ENCODE measurements at regions not wholly inside any gene's neighbourhood (a gene's known extent, or its start where the extent isn't known, plus 50 kb on each side); places are given as distances from the start of the nearest gene placed in this dataset.

DNA sequence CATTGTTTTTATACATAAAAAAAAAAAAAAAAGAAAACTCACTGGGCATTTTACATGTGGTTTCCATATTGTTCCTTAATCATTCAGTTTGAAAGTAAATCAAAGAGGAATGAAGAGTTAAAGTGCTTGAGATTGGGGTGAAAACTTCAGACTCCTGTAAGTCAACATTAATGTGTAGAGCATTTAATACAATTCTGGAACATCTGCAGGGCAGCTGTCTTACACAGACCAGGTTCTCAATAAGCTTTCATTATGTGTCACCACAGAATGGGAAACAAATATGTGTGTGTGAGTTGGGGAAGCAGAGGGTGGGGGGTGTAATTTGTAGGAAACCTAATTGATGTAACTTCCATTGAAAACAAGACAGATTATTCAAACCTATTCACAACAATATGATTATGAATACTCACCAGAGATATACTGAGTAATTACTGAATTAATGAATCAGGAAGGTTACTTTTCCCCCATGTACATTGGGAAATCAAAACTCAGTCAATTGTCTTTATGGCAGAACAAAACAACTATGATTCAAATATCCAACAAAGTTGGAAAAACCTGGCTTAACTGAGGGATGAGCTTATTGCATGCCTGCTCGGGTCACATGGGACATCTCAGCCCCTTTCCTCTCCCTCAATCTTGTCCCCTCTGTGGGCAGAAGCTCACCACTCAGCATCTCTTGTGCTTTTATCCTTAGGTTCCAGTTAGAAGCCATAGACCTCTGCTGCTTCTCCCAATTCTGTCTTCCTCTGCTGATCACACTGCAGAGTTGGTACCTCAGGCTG lies 281.2 kb upstream of the THBS1 start:
- POLR2A ChIA-PET, result no interaction called here

DNA sequence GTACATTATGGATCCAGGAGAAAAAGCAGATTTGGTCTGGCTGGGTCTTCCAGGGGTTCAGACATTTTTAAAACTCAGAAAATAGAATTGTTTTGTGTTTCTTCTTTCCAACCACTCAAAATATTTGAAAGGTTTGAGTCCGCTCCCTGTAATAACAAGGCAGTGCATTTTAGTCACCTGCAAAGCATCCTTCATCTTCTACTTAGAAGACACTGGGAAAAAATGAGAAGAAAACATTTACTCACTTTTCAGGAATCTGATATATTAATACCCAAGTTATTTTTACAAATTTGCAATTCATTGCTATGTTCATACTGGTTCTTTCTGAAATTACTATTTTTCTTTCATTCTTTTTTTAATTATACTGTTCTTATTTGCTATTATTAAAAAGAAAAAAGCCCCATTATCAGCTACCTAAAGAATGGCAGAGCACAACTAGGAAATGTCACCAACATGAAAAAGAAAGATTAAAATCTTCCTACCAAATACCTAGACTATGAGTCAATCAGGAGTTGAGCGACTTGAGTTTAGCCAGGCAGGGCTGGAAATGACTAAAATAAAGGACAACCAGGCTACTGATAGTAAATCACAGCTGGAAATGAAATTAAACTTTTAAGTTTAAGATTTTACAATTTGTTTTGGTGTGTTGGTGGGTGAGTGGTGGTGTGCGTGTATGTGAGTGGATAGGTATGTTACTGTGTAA lies 280.3 kb upstream of the THBS1 start:
- no peak overlapping the region for H3K27ac Mint-ChIP-seq
- ChIA-PET POLR2A (no interaction called here), CTCF (no interaction called here)
- H3K4me3 Mint-ChIP-seq, result no peak overlapping the region
- no peak for DNase-seq (ENCODE audit: low spot score)
- peaks cover 2% of the 10 kb centered on the region; the same call in 1 of the 2 replicates for H3K4me1 Mint-ChIP-seq
- H3K36me3 Mint-ChIP-seq, result no peaks in the 10 kb centered on the region
- H3K27me3 Mint-ChIP-seq (ENCODE audit: low read depth), result no peaks in the 10 kb centered on the region
- TF ChIP-seq, protein P1, sequence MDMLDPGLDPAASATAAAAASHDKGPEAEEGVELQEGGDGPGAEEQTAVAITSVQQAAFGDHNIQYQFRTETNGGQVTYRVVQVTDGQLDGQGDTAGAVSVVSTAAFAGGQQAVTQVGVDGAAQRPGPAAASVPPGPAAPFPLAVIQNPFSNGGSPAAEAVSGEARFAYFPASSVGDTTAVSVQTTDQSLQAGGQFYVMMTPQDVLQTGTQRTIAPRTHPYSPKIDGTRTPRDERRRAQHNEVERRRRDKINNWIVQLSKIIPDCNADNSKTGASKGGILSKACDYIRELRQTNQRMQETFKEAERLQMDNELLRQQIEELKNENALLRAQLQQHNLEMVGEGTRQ (CRISPR knock-in tag; IDR thresholded peaks at IDR 0.05), result no peak
- TF ChIP-seq, protein P2, sequence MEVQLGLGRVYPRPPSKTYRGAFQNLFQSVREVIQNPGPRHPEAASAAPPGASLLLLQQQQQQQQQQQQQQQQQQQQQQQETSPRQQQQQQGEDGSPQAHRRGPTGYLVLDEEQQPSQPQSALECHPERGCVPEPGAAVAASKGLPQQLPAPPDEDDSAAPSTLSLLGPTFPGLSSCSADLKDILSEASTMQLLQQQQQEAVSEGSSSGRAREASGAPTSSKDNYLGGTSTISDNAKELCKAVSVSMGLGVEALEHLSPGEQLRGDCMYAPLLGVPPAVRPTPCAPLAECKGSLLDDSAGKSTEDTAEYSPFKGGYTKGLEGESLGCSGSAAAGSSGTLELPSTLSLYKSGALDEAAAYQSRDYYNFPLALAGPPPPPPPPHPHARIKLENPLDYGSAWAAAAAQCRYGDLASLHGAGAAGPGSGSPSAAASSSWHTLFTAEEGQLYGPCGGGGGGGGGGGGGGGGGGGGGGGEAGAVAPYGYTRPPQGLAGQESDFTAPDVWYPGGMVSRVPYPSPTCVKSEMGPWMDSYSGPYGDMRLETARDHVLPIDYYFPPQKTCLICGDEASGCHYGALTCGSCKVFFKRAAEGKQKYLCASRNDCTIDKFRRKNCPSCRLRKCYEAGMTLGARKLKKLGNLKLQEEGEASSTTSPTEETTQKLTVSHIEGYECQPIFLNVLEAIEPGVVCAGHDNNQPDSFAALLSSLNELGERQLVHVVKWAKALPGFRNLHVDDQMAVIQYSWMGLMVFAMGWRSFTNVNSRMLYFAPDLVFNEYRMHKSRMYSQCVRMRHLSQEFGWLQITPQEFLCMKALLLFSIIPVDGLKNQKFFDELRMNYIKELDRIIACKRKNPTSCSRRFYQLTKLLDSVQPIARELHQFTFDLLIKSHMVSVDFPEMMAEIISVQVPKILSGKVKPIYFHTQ (CRISPR knock-in tag; IDR thresholded peaks at IDR 0.05), result no peak
- TF ChIP-seq, protein P3, sequence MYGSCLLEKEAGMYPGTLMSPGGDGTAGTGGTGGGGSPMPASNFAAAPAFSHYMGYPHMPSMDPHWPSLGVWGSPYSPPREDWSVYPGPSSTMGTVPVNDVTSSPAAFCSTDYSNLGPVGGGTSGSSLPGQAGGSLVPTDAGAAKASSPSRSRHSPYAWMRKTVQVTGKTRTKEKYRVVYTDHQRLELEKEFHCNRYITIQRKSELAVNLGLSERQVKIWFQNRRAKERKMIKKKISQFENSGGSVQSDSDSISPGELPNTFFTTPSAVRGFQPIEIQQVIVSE (CRISPR knock-in tag; IDR thresholded peaks at IDR 0.05; ENCODE audit: borderline replicate concordance), result no peak
- TF ChIP-seq, protein P4, sequence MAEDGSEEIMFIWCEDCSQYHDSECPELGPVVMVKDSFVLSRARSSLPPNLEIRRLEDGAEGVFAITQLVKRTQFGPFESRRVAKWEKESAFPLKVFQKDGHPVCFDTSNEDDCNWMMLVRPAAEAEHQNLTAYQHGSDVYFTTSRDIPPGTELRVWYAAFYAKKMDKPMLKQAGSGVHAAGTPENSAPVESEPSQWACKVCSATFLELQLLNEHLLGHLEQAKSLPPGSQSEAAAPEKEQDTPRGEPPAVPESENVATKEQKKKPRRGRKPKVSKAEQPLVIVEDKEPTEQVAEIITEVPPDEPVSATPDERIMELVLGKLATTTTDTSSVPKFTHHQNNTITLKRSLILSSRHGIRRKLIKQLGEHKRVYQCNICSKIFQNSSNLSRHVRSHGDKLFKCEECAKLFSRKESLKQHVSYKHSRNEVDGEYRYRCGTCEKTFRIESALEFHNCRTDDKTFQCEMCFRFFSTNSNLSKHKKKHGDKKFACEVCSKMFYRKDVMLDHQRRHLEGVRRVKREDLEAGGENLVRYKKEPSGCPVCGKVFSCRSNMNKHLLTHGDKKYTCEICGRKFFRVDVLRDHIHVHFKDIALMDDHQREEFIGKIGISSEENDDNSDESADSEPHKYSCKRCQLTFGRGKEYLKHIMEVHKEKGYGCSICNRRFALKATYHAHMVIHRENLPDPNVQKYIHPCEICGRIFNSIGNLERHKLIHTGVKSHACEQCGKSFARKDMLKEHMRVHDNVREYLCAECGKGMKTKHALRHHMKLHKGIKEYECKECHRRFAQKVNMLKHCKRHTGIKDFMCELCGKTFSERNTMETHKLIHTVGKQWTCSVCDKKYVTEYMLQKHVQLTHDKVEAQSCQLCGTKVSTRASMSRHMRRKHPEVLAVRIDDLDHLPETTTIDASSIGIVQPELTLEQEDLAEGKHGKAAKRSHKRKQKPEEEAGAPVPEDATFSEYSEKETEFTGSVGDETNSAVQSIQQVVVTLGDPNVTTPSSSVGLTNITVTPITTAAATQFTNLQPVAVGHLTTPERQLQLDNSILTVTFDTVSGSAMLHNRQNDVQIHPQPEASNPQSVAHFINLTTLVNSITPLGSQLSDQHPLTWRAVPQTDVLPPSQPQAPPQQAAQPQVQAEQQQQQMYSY (CRISPR knock-in tag; IDR thresholded peaks at IDR 0.05), result no peak
- TF ChIP-seq, protein P5, sequence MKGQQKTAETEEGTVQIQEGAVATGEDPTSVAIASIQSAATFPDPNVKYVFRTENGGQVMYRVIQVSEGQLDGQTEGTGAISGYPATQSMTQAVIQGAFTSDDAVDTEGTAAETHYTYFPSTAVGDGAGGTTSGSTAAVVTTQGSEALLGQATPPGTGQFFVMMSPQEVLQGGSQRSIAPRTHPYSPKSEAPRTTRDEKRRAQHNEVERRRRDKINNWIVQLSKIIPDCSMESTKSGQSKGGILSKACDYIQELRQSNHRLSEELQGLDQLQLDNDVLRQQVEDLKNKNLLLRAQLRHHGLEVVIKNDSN (CRISPR knock-in tag; IDR thresholded peaks at IDR 0.05), result no peak
- no peaks in the 10 kb centered on the region for H3K9me3 Mint-ChIP-seq
- no peak for ATAC-seq

More for the DNA sequence above, 281.2 kb upstream of the THBS1 start:
- Mint-ChIP-seq H3K4me1 (peaks cover 2% of the 10 kb centered on the region; the same call in 1 of the 2 replicates), H3K27ac (no peak overlapping the region), H3K27me3 (ENCODE audit: low read depth) (no peaks in the 10 kb centered on the region), H3K9me3 (no peaks in the 10 kb centered on the region), H3K4me3 (no peak overlapping the region), H3K36me3 (no peaks in the 10 kb centered on the region)
- DNase-seq (ENCODE audit: low spot score), result no peak
- CTCF ChIA-PET, result no interaction called here
- TF ChIP-seq, protein P2 (CRISPR knock-in tag; IDR thresholded peaks at IDR 0.05), result no peak
- no peak for TF ChIP-seq CREM (CRISPR knock-in tag; IDR thresholded peaks at IDR 0.05)
- no peak for ATAC-seq
